T-helper 17 cell (primary cell): ENCODE measurements at regions not wholly inside any gene's neighbourhood (a gene's known extent, or its start where the extent isn't known, plus 50 kb on each side); places are given as distances from the start of the nearest gene placed in this dataset.
"Not testable (repeated sequence)": the region's sequence is repeated elsewhere in the genome, so short reads cannot be mapped to it uniquely, and the experiment has no call there.

Source experiments
- ATAC-seq: fragments of 150-1000 bp; cut with Tn5 transposase; 2 replicates; pipeline ENCODE4 v1.10.0; 2021; ENCODE audit warnings: mild to moderate bottlenecking, moderate library complexity
- DNase-seq, 3 donors: peaks; one replicate each; pipeline versions ENCODE4 v3.0.0 to v3.0.0-alpha.2; 2020 to 2021
- H3K9me3 ChIP-seq: one replicate; pipeline ENCODE4 v1.7.0; 2013; ENCODE audit warnings: low read length, mild to moderate bottlenecking; ENCODE audit not compliant: control insufficient read depth, poor library complexity, severe bottlenecking
- H3K27ac Mint-ChIP-seq: one replicate; pipeline ENCODE4 v1.8.0; 2022; ENCODE audit warnings: mild to moderate bottlenecking, moderate library complexity, mixed read lengths
- H3K27me3 Mint-ChIP-seq: one replicate; pipeline ENCODE4 v1.8.0; 2022; ENCODE audit warnings: mixed read lengths
- H3K36me3 Mint-ChIP-seq: one replicate; pipeline ENCODE4 v1.8.0; 2022; ENCODE audit warnings: low read depth, mixed read lengths
- H3K4me1 Mint-ChIP-seq: one replicate; pipeline ENCODE4 v1.8.0; 2022; ENCODE audit warnings: mild to moderate bottlenecking, mixed read lengths
- H3K4me3 Mint-ChIP-seq: one replicate; pipeline ENCODE4 v1.8.0; 2022; ENCODE audit warnings: mild to moderate bottlenecking, moderate library complexity, mixed read lengths

GRCh38 chr2:107553539-107553938 is 273.2 kb upstream of the RGPD4 start:
- H3K27me3 Mint-ChIP-seq: no peaks in the 10 kb centered on the region
- ATAC-seq (no peak), DNase-seq (no peak)
- H3K4me1 Mint-ChIP-seq: no peaks in the 10 kb centered on the region
- no peaks in the 10 kb centered on the region for H3K36me3 Mint-ChIP-seq
- H3K27ac Mint-ChIP-seq: no peak overlapping the region
- H3K9me3 ChIP-seq: no peaks in the 10 kb centered on the region
- no peak overlapping the region for H3K4me3 Mint-ChIP-seq

DNA sequence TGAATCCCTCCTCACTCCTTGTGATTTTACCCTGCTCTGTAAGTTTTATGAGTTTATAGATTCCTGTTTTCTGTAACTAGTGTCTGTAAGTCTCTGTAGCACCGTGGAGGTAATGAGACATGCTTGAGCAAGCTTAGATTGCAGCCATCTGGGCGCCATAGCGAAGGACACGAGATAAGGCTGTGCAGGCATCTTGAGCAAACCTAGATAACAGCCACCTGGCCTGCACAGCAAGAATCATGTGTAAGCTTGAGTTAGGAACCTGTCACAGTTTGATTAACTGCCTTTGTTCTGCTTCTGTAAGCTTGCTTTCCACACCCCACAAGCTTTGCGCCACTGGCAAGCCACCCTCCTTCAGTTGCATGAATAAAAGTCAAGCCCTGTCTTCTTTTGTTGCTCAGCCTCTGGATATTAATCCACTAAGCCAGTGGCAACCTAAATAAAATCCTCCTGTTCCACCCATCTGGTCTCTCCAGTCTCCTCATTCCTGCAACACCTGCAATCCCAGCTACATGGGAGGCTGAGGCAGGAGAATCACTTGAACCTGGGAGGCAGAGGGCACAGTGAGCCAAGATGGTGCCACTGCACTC is 270.6 kb upstream of the RGPD4 start:
- DNase-seq: no peak

GRCh38 chr2:107558295-107558694 is 268.4 kb upstream of the RGPD4 start:
- H3K9me3 ChIP-seq: no peaks in the 10 kb centered on the region
- Mint-ChIP-seq H3K27ac (no peak overlapping the region), H3K4me1 (no peaks in the 10 kb centered on the region), H3K36me3 (no peaks in the 10 kb centered on the region), H3K27me3 (no peaks in the 10 kb centered on the region), H3K4me3 (no peak overlapping the region)
- no peak for ATAC-seq
- DNase-seq: no peak

More for the DNA sequence above, 270.6 kb upstream of the RGPD4 start:
- no peaks in the 10 kb centered on the region for H3K36me3 Mint-ChIP-seq
- H3K9me3 ChIP-seq: no peaks in the 10 kb centered on the region
- ATAC-seq: no peak
- no peaks in the 10 kb centered on the region for H3K4me1 Mint-ChIP-seq
- no peaks in the 10 kb centered on the region for H3K27me3 Mint-ChIP-seq
- H3K4me3 Mint-ChIP-seq: no peak overlapping the region
- H3K27ac Mint-ChIP-seq: no peak overlapping the region

- ATAC-seq: no peak
- no peak for DNase-seq
- no peaks in the 10 kb centered on the region for H3K9me3 ChIP-seq
- no peaks in the 10 kb centered on the region for H3K27me3 Mint-ChIP-seq
- no peak overlapping the region for H3K4me3 Mint-ChIP-seq
- H3K4me1 Mint-ChIP-seq: no peaks in the 10 kb centered on the region
- no peak overlapping the region for H3K27ac Mint-ChIP-seq
- H3K36me3 Mint-ChIP-seq: no peaks in the 10 kb centered on the region
Observed at GRCh38 chr2:107569496-107569895, 257.2 kb upstream of the RGPD4 start.

- DNase-seq (no peak), ATAC-seq (no peak)
- no peak overlapping the region for H3K4me3 Mint-ChIP-seq
- H3K4me1 Mint-ChIP-seq: no peaks in the 10 kb centered on the region
- H3K27me3 Mint-ChIP-seq: no peaks in the 10 kb centered on the region
- no peaks in the 10 kb centered on the region for H3K9me3 ChIP-seq
- H3K27ac Mint-ChIP-seq: no peak overlapping the region
- H3K36me3 Mint-ChIP-seq: no peaks in the 10 kb centered on the region
Observed at GRCh38 chr2:107570876-107571275, 255.8 kb upstream of the RGPD4 start.

- ATAC-seq, H3K4me1 Mint-ChIP-seq, H3K9me3 ChIP-seq, H3K27ac Mint-ChIP-seq, H3K36me3 Mint-ChIP-seq, H3K4me3 Mint-ChIP-seq, DNase-seq, H3K27me3 Mint-ChIP-seq: not testable (repeated sequence)
Observed at GRCh38 chr2:107572890-107573289, 253.8 kb upstream of the RGPD4 start.

- Mint-ChIP-seq H3K36me3 (no peaks in the 10 kb centered on the region), H3K4me1 (no peaks in the 10 kb centered on the region), H3K27me3 (no peaks in the 10 kb centered on the region), H3K4me3 (no peak overlapping the region), H3K27ac (no peak overlapping the region)
- ATAC-seq (no peak), DNase-seq (no peak)
- H3K9me3 ChIP-seq: no peaks in the 10 kb centered on the region
Observed at GRCh38 chr2:107576991-107577390, 249.7 kb upstream of the RGPD4 start.

DNA sequence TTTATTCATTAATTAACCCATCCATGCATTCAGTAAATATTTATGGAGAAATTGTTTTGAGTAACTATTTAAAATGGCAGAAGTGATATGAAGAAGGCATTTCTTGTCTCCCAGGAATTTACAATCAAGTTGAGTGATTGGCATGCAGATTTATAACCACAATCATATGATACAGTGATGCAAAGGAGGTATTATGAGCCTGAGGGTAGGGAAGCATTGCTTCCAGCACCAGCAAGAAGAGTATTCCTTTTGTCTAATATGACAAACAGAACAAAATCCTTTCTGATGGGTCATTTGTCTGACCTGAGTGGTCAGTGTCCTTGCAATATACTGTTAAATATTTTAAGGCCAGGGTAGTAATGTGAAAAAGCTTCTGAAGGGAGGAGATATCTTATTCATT is 244.2 kb upstream of the RGPD4 start:
- Mint-ChIP-seq H3K36me3 (no peaks in the 10 kb centered on the region), H3K27ac (no peak overlapping the region), H3K4me3 (no peak overlapping the region), H3K27me3 (no peaks in the 10 kb centered on the region), H3K4me1 (no peaks in the 10 kb centered on the region)
- H3K9me3 ChIP-seq: no peaks in the 10 kb centered on the region
- no peak for DNase-seq
- ATAC-seq: no peak

DNA sequence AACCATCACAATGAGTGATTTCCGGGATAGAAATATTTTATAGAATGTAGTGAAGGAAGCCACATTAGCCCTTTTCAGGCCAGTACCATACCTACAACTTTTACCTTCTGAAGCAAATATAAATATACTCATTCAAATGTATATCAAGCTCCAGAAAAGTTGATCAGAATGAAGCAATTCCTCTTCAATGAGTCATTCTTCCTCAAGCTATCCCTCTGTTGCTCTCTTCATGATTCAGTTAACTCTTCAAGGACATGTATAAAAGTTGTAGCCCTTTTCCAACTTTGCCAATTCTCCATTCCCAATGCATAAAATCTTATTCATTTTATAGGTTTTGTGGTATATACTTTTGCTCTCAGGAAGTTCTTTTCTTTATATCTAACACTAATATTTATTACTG is 242.1 kb upstream of the RGPD4 start:
- ATAC-seq: no peak
- no peaks in the 10 kb centered on the region for H3K9me3 ChIP-seq
- no peak overlapping the region for H3K27ac Mint-ChIP-seq

DNA sequence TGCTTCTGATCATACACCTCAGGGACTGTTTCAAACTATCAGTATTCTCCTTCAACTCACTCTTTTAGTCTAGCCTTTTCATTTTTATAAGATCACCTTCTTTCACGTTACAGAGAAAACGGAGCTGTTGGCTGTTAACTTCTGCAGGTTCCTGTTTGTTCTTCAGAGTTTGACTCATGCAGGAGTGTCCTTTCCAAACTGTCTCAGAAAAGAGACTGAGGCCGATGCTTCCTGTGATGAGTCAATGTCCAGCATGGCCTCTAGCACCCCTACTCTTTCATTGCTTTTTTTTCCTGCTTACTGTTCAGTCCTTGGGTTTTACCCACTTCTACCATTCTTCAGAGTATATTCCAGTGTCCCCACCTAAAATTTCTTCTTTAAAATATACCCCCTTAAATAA is 240.8 kb upstream of the RGPD4 start:
- no peaks in the 10 kb centered on the region for H3K36me3 Mint-ChIP-seq
- DNase-seq (no peak), ATAC-seq (no peak)
- no peaks in the 10 kb centered on the region for H3K27me3 Mint-ChIP-seq
- H3K4me3 Mint-ChIP-seq: no peak overlapping the region
- H3K27ac Mint-ChIP-seq: no peak overlapping the region
- H3K4me1 Mint-ChIP-seq: no peaks in the 10 kb centered on the region
- no peaks in the 10 kb centered on the region for H3K9me3 ChIP-seq

More for the DNA sequence above, 242.1 kb upstream of the RGPD4 start:
- Mint-ChIP-seq H3K4me1 (no peaks in the 10 kb centered on the region), H3K27me3 (no peaks in the 10 kb centered on the region), H3K36me3 (no peaks in the 10 kb centered on the region), H3K4me3 (no peak overlapping the region)
- no peak for DNase-seq

- H3K4me1 Mint-ChIP-seq: peaks cover 2% of the 10 kb centered on the region
- DNase-seq: no peak
- H3K9me3 ChIP-seq: no peaks in the 10 kb centered on the region
- ATAC-seq: no peak
- no peaks in the 10 kb centered on the region for H3K27me3 Mint-ChIP-seq
- H3K4me3 Mint-ChIP-seq: no peak overlapping the region
- no peaks in the 10 kb centered on the region for H3K36me3 Mint-ChIP-seq
- no peak overlapping the region for H3K27ac Mint-ChIP-seq
Observed at GRCh38 chr2:107588181-107588580, 238.5 kb upstream of the RGPD4 start.

DNA sequence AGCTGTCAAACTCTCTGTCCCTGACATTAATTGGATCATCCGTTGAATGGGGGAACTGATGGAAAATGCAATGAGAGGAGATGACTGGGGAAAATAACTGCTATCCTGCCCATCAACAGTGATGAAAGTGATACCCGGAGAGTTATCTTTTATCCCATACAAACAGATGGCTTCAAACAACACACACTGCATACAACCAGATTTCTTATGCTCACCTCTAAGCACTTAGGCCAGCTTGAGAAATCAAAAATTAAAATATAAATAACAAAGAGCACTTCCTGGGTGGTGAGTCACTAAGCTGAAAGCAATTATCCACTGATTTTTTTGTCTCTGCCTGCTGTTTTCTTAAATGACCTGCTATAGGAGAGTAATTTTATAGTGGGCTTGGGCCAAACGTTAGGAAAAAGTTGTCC is 237.6 kb upstream of the RGPD4 start:
- DNase-seq: no peak
- no peaks in the 10 kb centered on the region for H3K9me3 ChIP-seq
- Mint-ChIP-seq H3K27ac (no peak overlapping the region), H3K36me3 (no peaks in the 10 kb centered on the region), H3K27me3 (no peaks in the 10 kb centered on the region), H3K4me1 (peaks cover 2% of the 10 kb centered on the region), H3K4me3 (no peak overlapping the region)
- no peak for ATAC-seq

DNA sequence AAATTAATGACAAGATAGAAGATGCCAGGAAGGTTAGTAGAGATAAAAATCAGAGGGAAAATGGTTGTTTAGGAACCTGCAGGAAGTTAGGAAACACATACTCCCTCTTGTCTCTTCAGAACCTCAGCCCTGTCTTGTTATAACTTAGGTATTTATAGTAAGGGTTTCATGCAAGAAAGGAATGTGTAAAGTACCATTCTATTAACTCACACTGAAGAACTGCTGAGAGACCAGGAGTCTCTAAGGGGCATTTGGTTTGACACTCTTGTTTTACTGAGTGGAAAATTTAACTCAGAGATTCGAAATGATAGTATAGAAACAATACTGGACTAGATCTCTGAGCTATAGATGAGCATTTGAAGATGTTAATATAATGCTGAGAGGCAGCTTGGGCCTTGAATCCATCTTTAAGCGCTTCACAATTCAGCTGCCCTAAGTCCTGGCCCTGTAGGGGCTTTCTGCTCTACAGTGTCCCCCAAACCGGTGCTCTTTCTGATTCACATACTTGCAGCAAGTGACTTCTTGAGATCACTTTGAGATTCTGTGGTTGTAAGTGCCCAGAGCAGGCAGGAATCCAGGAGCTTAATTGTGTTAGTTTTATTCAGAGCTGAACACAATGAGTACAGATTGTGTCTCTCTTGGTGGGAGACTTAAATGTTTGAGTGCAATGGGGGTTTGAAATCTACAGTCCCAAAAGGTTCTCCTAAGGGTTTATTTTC is 235.0 kb upstream of the RGPD4 start:
- H3K27me3 Mint-ChIP-seq: no peaks in the 10 kb centered on the region
- H3K36me3 Mint-ChIP-seq: no peaks in the 10 kb centered on the region
- H3K9me3 ChIP-seq: no peaks in the 10 kb centered on the region
- no peak overlapping the region for H3K27ac Mint-ChIP-seq
- ATAC-seq (no peak), DNase-seq (no peak)
- peaks cover 2% of the 10 kb centered on the region for H3K4me1 Mint-ChIP-seq
- no peak overlapping the region for H3K4me3 Mint-ChIP-seq

DNA sequence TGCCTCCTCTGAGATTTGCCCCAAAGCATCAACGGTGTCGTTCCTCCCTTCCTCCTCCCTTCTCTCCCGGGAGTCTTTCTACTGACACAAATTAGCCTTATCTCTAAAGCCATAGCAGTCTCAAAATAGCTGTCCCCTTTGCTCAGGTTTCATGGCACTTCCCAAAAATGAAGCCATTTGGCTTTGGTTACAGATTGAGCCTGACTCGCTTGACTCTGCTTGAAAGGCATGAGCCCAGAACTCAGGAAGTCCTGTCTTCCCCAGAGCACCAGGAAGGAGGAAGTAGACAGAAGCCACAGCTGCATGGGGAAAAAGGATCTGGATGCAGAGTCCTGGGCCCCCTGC is 234.4 kb upstream of the RGPD4 start:
- Mint-ChIP-seq H3K27ac (no peak overlapping the region), H3K36me3 (no peaks in the 10 kb centered on the region), H3K4me3 (no peak overlapping the region), H3K4me1 (peaks cover 2% of the 10 kb centered on the region), H3K27me3 (no peaks in the 10 kb centered on the region)
- ATAC-seq (no peak), DNase-seq (no peak)
- no peaks in the 10 kb centered on the region for H3K9me3 ChIP-seq
